ENCODE measurements at regions not wholly inside any gene's neighbourhood (a gene's known extent, or its start where the extent isn't known, plus 50 kb on each side); places are given as distances from the start of the nearest gene placed in this dataset.
"Not testable (repeated sequence)": the region's sequence is repeated elsewhere in the genome, so short reads cannot be mapped to it uniquely, and the experiment has no call there.

DNA sequence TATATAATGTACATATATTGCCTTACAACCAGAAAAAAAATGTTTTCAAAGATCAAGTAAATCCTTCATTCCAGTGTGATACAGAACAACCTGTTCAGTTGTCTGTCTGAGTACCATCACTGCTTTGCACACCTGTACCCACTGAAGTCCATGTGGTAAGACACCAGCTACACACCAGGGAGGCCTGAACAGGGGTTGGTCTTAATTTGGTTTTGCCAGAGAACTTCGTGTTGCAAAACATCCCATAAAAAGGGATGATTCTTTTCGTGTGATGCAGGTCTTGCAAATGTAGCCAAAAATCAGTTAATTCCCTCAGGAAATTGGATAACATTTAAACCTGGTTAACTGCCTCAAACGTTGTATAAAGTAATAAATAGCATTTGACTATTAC lies 73.7 kb upstream of the SLC1A4 start:
- in situ Hi-C loops (cut with MboI; ENCODE audit: low pct_unique_long_range_greater_than_20kb, low sequenced_read_pairs): loop anchor here (10.0 kb wide), 1 partner anchor 119 kb away; no protein-coding TSS in a partner anchor
- no peak for DNase-seq

DNA sequence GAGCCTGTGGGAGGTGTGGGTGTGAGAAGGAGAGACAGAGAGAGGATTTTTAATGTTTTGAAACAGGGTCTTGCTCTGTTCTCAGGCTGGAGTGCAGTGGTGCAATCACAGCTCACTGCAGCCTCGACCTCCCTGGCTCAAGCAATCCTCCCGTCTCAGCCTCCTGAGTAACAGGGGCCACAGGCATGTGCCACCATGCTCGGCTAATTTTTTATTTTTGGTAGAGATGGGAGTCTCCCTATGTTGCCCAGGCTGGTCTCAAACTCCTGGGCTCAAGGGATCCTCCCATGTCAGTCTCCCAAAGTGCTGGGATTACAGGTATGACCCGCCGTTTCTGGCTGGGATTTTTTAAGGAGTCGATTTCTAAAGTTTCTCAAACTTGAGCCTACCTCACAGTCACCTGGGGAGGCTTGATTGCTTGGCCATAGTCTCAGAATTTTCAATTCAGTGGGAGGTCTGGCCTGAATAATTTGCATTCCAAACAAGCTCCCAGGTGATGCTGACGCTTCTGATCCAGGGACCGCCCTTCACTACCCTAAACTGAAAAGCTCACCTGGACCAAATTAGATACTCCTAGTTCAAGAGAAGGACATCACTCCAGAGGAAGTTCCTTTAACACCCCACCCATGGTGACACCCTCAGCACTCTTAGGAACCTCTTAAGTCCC lies 70.8 kb upstream of the SLC1A4 start:
- no peak for DNase-seq
- in situ Hi-C loops (cut with MboI; ENCODE audit: low pct_unique_long_range_greater_than_20kb, low sequenced_read_pairs): loop anchor here (10.0 kb wide), 1 partner anchor 116 kb away; no protein-coding TSS in a partner anchor

DNA sequence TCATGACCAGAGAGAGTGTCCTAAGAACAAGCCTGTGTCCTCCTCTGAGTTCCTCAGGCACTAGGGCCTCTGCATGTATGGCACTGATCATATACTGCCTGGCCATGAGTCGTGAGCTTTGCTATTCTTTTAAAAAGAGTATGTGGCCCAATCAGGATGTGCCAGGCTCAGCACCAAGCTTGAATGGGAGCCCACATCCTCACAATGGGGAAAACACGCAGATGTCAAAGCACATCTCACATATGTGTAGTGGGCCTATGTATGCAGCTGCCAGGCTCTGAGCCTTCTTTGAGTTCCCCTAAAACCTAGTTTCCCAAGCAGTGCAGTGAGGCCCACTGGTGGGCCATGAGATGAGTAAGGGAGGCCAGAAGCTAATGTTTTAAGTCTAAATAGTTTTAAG lies 69.9 kb upstream of the SLC1A4 start:
- in situ Hi-C loops (cut with MboI; ENCODE audit: low pct_unique_long_range_greater_than_20kb, low sequenced_read_pairs): loop anchor here (10.0 kb wide), 1 partner anchor 116 kb away; no protein-coding TSS in a partner anchor
- no peak for DNase-seq

DNA sequence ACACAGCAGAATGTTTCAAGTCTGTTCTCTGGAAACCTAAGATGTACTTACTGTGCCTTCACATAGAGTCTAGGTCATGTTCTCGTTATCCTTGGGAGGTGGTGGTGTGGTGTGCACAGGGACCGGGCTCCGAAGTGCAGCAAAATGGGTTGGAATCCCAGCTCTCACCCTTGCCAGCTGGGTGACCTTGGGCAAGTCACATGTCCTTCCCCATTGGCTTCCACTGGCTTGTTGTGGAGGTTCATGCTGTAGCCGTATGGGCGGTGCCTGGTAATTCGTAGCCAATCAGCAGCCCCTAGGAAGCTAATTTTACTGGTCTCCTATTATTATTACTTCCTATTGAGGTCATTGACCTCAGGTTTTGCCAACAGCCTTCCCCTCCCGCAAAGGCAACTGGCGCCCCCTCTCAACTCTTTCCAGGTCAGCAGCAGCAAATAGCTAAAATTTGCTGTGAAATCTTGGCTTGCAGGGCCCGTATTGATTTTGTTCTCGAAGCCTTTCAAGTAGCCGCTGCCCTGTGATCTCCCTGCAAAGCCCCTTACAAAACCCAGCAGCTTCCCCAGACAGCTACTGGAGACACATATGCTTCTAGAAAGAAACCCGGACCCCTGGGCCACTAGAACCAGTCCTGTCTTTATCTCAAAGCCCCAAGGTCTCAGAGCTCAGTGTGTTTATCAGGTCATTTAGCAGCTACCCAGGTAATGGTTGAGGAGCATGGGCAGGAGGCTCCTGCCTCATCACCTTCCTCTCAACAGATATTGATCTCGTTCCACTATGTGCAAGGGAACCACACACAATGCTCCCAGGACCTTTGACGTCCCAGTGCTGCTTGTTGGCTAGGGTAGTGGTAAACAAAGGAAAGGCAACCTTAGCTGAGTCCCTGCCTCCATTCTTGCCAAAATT lies 66.5 kb upstream of the SLC1A4 start:
- in situ Hi-C loops (cut with MboI; ENCODE audit: low pct_unique_long_range_greater_than_20kb, low sequenced_read_pairs): no loop called here
- no peak for DNase-seq

DNA sequence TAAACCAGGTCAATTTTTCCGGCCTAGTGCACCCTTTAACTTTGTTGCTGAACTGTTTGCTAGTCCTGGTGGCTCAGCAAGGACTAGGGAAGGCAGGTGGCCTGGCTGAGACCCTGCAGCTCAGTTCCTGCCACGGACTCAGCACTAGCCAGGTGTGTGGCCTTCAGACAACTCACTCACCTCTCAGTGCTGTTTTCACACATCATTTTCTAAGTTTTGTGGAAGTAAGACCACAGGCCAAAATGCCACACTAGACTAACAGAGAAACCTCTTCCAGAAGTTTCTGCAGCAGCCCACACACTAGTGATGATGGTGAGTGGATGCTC lies 65.9 kb upstream of the SLC1A4 start:
- no peak for DNase-seq
- in situ Hi-C loops (cut with MboI; ENCODE audit: low pct_unique_long_range_greater_than_20kb, low sequenced_read_pairs): no loop called here

DNA sequence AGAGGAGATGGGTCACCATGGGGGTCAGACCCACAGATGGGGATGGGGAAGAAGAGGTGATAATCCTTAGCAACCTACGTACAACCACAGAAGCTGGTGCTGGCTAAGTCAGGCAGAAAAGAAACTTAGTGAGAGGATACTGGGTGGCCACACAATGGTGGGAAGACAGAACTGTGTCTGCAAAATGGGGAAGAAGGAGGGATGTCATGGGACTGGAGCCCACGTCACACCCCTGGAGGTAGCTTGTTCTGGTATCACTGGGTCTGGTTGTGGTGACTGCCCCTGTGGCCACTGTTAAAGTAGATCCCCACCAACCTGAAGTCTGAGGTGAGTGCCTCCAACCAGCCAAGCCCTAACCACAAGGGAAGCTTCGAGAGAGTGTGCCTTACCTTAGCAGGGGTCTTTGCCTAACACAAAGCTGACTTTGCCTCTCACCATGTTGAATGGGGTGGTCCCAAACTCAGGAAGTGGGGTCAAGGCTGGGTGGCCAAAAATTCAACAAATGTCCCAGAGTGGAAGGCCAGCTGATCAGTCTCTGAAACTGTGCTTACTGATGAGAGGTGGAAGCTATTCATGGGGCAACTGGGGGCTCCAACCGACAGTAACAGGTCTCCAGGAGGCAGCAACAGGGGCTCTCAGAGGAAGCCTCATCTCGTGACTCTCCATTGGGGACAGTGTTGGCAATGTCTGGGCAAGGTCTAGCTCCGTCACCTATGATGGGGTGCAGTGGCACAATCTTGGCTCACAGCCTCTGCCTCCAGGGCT lies 64.8 kb upstream of the SLC1A4 start:
- in situ Hi-C loops (cut with MboI; ENCODE audit: low pct_unique_long_range_greater_than_20kb, low sequenced_read_pairs): no loop called here
- DNase-seq: no peak

DNA sequence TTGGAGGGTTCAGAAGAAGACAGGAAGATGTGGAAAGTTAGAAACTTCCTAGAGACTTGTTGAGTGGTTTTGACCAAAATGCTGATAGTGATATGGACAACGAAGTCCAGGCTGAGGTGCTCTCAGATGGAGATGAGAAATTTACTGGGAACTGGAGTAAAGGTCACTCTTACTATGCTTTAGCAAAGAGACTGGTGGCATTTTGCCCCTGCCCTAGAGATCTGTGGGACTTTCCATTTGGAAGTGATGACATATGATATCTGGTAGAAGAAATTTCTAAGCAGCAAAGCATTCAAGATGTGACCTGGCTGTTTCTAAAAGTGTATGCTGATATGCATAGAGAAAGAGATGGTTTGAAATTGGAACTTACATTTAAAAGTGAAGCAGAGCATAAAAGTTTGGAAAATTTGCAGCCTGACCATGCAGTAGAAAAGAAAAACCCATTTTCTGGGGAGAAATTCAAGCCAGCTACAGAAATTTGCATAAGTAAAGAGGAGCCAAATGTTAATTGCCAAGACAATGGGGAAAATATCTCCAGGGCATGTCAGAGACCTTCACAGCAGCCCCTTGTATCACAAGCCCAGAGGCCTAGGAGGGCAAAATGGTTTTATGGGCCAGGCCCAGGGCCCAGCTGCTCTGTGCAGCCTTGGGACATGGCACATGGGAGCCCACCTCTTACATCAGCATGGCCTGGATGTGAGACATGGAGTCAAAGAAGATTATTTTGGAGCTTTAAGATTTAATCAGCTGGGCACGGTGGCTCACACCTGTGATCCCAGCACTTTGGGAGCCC lies 63.1 kb upstream of the SLC1A4 start:
- in situ Hi-C loops (cut with MboI; ENCODE audit: low pct_unique_long_range_greater_than_20kb, low sequenced_read_pairs); DNase-seq: not testable (repeated sequence)

DNA sequence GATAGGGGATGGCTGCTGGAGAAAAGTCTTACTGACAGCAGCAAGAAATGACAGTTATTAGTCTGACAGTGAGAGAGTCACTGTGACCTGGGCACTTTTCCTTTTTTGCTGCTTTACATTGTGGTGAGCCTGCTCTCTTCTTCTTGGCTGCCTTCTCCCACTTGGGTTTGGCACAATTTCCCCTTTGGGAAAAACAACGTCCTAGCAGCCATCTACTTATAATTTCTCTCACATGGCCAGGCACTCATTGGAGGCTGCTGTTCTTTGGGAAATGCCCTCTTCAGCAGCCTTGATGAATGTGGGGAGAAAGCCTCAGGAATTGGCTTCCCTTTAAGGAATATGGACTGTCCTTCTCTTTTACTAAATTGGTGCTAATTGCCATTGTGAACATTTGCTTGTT lies 60.4 kb upstream of the SLC1A4 start:
- in situ Hi-C loops (cut with MboI; ENCODE audit: low pct_unique_long_range_greater_than_20kb, low sequenced_read_pairs): no loop called here
- no peak for DNase-seq

DNA sequence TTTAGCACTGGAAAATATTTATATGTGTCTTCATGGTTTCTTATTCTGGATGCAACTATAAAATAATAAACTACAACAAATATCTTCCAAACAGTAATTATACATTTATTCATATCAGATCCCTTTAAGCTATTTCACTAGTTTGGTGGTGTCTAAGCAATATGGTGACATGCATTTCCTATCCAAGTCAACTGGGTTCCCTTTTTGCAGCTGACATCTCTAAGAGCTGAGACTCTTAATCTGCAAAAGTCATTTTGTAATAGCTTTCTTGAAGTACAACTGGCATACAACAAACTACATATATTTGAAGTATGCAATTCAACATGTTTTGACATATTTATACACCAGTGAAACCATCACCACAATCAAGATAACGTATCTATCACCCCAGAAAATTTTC lies 59.9 kb upstream of the SLC1A4 start:
- in situ Hi-C loops (cut with MboI; ENCODE audit: low pct_unique_long_range_greater_than_20kb, low sequenced_read_pairs): no loop called here
- DNase-seq: no peak

DNA sequence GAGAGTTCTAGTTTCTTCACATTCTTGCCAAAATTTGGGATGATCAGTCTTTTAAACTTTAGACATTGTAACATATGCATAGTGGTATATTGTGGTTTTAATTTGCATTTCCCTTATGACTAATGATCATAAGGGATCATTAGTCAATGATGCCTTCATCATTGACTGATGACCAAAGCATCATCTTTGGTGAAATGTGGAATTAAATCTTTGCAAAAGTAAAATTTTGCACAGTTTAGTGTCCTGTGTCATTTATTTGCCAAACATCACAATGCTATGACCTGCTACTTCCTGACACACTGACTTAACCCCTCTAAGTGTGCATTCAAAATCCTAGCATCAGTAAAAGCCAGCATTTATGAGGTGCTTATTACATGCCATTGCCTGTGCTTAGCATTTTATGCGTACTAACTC lies 58.9 kb upstream of the SLC1A4 start:
- in situ Hi-C loops (cut with MboI; ENCODE audit: low pct_unique_long_range_greater_than_20kb, low sequenced_read_pairs): no loop called here
- DNase-seq: no peak

DNA sequence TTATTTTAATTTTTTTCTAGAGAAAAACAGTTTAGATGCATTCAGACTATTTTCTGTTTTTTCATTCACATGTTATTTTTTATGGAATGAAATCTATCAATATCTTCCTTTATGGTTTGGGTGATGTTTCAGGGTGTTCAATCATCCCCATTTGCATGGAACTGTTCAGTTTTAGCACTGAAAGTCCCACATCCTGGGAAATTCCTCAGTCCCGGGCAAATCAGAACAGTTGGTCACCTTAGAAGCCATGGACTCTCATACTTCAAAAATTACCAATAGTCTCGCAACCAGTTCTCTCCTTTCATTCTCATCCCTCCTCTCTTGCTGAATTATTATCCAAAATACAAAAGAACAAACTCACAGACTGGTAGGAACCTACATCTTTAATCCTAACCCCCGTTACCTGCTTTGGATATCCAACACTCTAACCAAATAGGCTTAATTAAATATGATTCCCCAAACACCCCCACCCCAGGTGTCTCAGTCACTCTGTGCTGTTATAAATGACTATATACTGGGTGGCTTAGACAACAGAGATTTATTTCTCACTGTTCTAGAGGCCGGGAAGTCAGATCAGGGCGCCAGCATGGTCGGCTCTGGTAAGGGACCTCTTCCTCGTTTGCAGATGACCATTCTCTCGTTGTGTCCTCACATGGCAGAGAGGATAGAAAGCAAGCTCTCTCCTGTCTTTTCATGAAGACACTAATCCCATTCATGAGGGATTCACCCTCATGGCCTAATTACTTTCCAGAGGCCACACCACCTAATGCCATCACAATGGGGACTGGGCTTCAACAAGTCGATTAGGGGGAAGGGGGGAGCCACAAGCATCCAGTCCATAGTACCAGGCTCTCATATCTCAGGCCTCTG lies 57.7 kb upstream of the SLC1A4 start:
- DNase-seq: no peak
- in situ Hi-C loops (cut with MboI; ENCODE audit: low pct_unique_long_range_greater_than_20kb, low sequenced_read_pairs): no loop called here

DNA sequence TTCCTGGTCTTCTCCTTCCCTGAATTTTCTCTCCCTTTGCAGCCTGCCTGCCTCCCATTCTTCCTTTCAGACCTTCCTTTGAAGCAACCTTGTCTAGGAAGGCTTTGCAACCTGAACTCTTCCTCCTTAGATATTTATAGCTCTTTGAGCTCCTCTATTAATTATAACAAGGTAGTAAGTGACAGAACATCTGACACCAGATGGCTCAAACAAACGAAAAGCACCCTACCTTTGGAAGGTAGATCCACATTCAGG lies 57.2 kb upstream of the SLC1A4 start:
- in situ Hi-C loops (cut with MboI; ENCODE audit: low pct_unique_long_range_greater_than_20kb, low sequenced_read_pairs): no loop called here
- no peak for DNase-seq

DNA sequence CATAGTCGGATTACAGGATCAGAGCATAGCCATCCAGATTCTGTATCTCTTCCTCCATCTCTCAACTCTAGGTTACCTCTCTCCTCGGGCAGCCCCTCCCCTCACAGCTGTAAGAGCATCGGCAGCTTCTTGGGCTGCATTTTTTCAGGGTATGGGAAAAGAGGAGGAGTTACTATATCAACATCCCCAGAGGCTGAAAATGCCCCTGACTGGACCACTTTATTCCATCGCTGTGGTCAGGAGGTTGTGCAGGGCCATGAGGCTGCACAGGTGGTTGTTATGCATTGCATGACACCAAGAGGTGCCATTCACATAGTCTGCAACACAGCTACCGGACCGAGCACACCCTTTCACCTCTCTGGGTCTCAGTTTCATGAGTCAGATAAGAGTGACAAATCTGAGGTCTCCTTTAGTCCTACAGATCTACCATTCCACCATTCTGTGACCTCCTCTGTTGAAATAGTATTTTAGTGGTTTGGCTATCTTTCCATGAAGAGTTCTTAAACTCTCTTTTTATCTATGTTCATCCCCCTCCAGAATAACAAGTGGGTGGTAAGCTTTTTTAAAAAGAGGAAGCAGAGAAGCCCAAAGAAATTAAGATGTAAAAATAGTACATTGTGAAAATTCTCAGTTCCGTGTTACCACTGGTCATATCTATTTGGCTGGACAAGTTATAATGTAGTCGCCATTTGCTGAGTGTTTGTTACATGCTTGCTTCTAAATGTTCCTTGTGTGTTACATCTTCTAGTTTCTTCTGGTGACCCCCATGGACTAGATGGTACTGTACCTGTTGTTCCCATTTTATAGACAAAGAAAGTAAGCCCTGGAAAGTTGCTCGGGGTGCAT lies 56.6 kb upstream of the SLC1A4 start:
- in situ Hi-C loops (cut with MboI; ENCODE audit: low pct_unique_long_range_greater_than_20kb, low sequenced_read_pairs): no loop called here

DNA sequence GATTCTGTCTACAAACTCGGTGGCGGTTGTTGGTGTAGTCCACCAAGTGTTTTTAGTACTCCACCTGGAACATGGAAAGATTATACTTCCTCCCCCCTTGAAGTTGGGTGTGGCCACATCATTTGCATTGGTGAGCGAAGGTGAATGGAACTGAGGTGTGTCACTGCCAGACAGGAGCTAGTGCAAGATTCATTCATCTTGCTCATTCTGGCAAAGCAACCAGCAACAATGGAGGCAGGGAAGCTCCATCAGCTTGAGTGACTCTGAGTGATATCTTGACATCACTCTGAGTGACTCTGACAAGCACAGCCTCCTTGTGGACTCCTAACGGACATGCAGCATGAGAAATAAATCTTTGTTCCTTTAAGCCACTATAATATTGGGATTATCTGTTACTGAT lies 54.7 kb upstream of the SLC1A4 start:
- in situ Hi-C loops (cut with MboI; ENCODE audit: low pct_unique_long_range_greater_than_20kb, low sequenced_read_pairs): no loop called here
- DNase-seq: no peak

More for the DNA sequence above, 56.6 kb upstream of the SLC1A4 start:
- DNase-seq: peak; percentile 75

DNA sequence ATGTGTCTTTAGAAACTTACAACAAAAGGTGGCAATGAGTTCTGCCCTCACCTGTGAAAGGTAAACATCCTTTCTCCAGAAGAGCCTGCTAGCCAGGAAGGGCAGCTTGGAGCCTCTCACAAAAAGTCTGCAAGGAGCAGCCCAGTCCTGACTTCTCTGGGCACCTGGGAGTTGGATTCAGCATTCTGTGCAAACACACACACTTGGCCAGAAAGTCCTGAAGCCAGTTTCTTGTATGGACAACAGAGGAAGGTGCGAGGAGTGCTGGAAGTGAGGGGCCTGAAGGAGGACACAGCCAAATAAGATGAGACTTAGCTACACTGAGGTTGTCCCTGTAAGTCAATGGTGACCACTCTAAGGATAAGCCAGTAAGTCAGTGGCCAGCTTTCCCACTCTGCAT lies 52.4 kb upstream of the SLC1A4 start:
- no peak for DNase-seq
- in situ Hi-C loops (cut with MboI; ENCODE audit: low pct_unique_long_range_greater_than_20kb, low sequenced_read_pairs): no loop called here

DNA sequence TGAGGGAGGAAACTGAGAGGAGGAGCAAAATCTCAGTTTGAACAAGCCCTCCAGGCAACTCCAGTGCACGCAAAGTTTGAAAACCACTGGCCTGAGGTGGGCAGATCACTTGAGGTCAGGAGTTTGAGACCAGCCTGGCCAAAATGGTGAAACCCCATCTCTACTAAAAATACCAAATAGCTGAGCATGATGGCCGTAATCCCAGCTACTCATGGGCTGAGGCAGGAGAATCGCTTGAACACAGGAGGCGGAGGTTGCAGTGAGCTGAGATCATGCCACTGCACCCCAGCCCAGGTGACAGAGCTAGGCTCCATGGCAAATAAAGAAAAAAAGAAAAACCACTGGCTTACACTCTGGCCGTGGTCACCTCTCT lies 51.9 kb upstream of the SLC1A4 start:
- in situ Hi-C loops (cut with MboI; ENCODE audit: low pct_unique_long_range_greater_than_20kb, low sequenced_read_pairs); DNase-seq: not testable (repeated sequence)

DNA sequence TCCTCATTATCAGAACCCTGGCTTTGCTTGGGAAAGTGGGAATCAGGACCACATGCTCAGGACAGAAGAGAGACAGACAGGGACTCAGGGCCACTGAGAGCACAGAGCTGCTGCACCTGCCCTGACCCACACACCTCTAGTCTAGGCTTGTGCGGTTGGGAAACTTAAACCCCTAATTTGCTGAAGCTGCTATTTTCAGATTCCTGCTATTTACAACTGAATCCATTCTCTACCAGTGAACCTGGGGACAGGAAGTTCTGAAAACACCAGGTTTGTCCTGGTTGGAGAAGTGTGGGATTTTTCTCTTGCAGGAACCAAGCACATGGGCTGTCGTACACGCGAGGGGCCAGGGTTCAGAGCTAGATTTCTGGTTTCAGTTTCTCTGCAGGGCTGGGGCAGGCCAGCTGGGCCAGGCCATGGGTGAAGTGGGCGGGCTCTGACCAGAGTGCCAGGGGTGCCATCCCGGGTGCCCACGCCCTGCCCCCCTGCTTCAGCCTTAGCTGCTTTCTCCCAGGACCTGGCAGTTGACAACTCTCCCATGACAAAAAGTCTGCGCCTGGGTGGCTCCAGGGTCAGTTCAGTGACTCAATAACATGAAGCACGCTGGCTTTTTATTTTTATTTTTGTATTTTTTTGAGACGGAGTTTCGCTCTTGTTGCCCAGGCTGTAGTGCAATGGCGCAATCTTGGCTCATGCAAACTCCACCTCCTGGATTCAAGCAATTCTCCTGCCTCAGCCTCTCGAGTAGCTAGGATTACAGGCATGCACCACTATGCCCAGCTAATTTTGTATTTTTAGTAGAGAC lies 51.3 kb upstream of the SLC1A4 start:
- in situ Hi-C loops (cut with MboI; ENCODE audit: low pct_unique_long_range_greater_than_20kb, low sequenced_read_pairs): no loop called here
- no peak for DNase-seq

Data from KBM-7 (cell line).